DND-41 (cell line): ENCODE measurements at regions not wholly inside any gene's neighbourhood (a gene's known extent, or its start where the extent isn't known, plus 50 kb on each side); places are given as distances from the start of the nearest gene placed in this dataset.
"Not testable (repeated sequence)": the region's sequence is repeated elsewhere in the genome, so short reads cannot be mapped to it uniquely, and the experiment has no call there.

ENCODE experiments used
- ATAC-seq: fragments of 200-7000 bp; cut with Tn5 transposase; 3 replicates; pipeline ENCODE4 v1.9.1; 2021; ENCODE audit warnings: low read depth; ENCODE audit not compliant: insufficient read depth
- DNase-seq: peaks from one replicate; pipeline ENCODE4 v3.0.0-alpha.2; 2020
- H2AFZ ChIP-seq: 2 replicates; pipeline ENCODE4 v1.6.0; 2012; ENCODE audit warnings: low read depth, low read length
- H3K27ac ChIP-seq: 2 replicates; pipeline ENCODE4 v1.5.1; 2012; ENCODE audit warnings: low read length, inconsistent platforms
- H3K27me3 ChIP-seq: fragments of 200-600 bp; sonication (generic); 2 replicates; pipeline ENCODE4 v1.6.0; 2012; ENCODE audit warnings: low read length, mild to moderate bottlenecking, inconsistent platforms; ENCODE audit not compliant: insufficient read depth, poor library complexity
- H3K36me3 ChIP-seq: 2 replicates; pipeline ENCODE4 v1.5.1; 2012; ENCODE audit warnings: low read length, inconsistent platforms; ENCODE audit not compliant: insufficient read depth
- H3K4me1 ChIP-seq: 2 replicates; pipeline ENCODE4 v1.5.1; 2012; ENCODE audit warnings: mild to moderate bottlenecking, low read length; ENCODE audit not compliant: insufficient read depth
- H3K4me2 ChIP-seq: 2 replicates; pipeline ENCODE4 v1.6.0; 2012; ENCODE audit warnings: mild to moderate bottlenecking, moderate library complexity, low read length, inconsistent platforms; ENCODE audit not compliant: insufficient read depth
- H3K4me3 ChIP-seq, 2 experiments: fragments of 200-600 bp in 1 of 2; shearing (Covaris generic) in 1 of 2; 2 replicates each; pipeline ENCODE4 v1.5.1; 2012 to 2016; ENCODE audit warnings: inconsistent platforms in 2 of 2, low read length in 2 of 2, mild to moderate bottlenecking in 2 of 2, low read depth in 1 of 2, moderate library complexity in 1 of 2
- H3K79me2 ChIP-seq: 2 replicates; pipeline ENCODE4 v1.6.0; 2012; ENCODE audit warnings: low read length, inconsistent platforms; ENCODE audit not compliant: insufficient read depth
- H3K9ac ChIP-seq: 2 replicates; pipeline ENCODE4 v1.6.0; 2012; ENCODE audit warnings: low read depth, mild to moderate bottlenecking, inconsistent platforms, low read length, moderate library complexity
- H3K9me3 ChIP-seq: 2 replicates; pipeline ENCODE4 v1.5.1; 2012; ENCODE audit warnings: low read length, moderate library complexity, mild to moderate bottlenecking, inconsistent platforms; ENCODE audit not compliant: insufficient read depth, severe bottlenecking
- H4K20me1 ChIP-seq: 2 replicates; pipeline ENCODE4 v1.6.0; 2012; ENCODE audit warnings: low read length; ENCODE audit not compliant: insufficient read depth
- EZH2 ChIP-seq: IDR thresholded peaks from 3 replicates; pipeline ENCODE4 v1.6.1; 2012; ENCODE audit warnings: borderline replicate concordance, low read depth, mild to moderate bottlenecking, moderate library complexity, low read length, inconsistent platforms; ENCODE audit not compliant: severe bottlenecking
- TF ChIP-seq, protein P1 (sequence below): IDR thresholded peaks from 2 replicates; pipeline ENCODE4 v1.5.1; 2012; ENCODE audit warnings: borderline replicate concordance, low read length, moderate library complexity, mild to moderate bottlenecking; ENCODE audit not compliant: poor library complexity, severe bottlenecking; ENCODE audit errors: extremely low read depth

DNA sequence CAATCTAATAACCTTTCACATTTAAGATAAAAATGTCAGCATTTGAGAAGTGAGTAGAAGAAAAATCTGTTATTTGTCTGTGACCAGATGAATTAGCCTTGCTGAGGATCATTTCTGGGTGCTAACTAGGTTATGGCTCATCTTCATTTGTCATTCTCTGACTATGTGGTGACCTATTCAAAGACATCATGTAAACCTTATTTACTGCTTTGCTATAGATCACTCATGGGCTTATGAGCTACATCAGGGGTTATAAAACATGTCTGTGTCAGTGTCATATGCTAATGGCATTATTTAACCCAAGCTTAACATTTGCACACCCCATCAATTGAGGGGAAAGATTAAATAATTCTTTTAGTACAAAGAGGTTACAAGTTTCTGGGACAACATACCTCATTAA, 555.5 kb upstream of the CYLC2 start:
- Histone ChIP-seq H3K79me2 (no peaks in the 10 kb centered on the region), H3K9ac (no peak overlapping the region), H4K20me1 (no peaks in the 10 kb centered on the region), H2AFZ (no peak overlapping the region), H3K4me3 (no peak overlapping the region), H3K27ac (no peak overlapping the region), H3K4me1 (no peaks in the 10 kb centered on the region), H3K4me2 (no peak overlapping the region), H3K9me3 (no peaks in the 10 kb centered on the region), H3K36me3 (no peaks in the 10 kb centered on the region), H3K27me3 (no peaks in the 10 kb centered on the region)
- no peak for DNase-seq
- no peak for ATAC-seq
- TF ChIP-seq EZH2, result no peak
- TF ChIP-seq, protein P1, sequence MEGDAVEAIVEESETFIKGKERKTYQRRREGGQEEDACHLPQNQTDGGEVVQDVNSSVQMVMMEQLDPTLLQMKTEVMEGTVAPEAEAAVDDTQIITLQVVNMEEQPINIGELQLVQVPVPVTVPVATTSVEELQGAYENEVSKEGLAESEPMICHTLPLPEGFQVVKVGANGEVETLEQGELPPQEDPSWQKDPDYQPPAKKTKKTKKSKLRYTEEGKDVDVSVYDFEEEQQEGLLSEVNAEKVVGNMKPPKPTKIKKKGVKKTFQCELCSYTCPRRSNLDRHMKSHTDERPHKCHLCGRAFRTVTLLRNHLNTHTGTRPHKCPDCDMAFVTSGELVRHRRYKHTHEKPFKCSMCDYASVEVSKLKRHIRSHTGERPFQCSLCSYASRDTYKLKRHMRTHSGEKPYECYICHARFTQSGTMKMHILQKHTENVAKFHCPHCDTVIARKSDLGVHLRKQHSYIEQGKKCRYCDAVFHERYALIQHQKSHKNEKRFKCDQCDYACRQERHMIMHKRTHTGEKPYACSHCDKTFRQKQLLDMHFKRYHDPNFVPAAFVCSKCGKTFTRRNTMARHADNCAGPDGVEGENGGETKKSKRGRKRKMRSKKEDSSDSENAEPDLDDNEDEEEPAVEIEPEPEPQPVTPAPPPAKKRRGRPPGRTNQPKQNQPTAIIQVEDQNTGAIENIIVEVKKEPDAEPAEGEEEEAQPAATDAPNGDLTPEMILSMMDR, result no peak

DNA sequence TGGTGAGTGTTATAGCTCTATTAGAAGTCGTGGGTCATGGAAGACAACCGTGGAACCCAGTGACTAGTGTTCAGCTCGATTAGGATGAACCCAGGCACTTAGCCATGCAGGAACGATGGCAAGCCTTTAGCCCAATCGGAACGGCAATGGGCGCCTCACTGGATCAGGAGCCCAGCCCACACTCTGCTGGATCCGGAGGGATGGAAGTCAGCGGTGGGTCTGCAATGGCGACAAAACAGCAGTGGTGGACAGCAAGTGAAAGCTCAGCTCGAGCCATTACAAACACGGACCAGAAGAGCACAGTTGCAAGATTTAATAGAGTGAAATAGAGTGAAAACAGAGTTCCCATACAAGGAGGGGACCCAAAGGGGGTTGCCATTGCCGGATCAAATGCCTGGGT, 558.5 kb upstream of the CYLC2 start:
- H3K27me3 ChIP-seq, H3K36me3 ChIP-seq, H3K9me3 ChIP-seq, H3K27ac ChIP-seq, H2AFZ ChIP-seq, H3K9ac ChIP-seq, H3K79me2 ChIP-seq, H3K4me1 ChIP-seq, H4K20me1 ChIP-seq, H3K4me3 ChIP-seq, ATAC-seq, DNase-seq, H3K4me2 ChIP-seq: not testable (repeated sequence)

DNA sequence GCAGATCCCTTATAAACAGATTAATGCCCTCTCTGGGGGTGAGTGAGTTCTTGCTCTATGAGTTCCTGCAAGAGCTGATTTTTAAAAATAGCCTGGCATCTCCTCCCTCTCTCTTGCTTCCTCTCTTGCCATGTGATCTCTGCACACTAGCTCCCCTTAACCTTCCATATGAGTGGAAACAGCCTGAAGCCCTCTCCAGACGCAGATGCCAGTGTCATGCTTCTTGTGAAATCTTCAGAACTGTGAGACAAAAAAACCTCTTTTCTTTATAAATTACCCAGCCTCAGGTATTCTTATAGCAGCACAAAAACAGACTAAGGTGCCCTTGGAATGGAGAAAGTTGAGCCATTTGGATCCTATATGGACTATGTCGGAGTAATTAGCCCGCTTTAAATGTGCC, 559.7 kb upstream of the CYLC2 start:
- no peak for TF ChIP-seq EZH2
- TF ChIP-seq, protein P1, result no peak
- H3K9me3 ChIP-seq, result no peaks in the 10 kb centered on the region
- H3K4me1 ChIP-seq, result no peaks in the 10 kb centered on the region
- DNase-seq (no peak), ATAC-seq (no peak)
- H3K27ac ChIP-seq, result no peak overlapping the region
- no peak overlapping the region for H2AFZ ChIP-seq
- H3K36me3 ChIP-seq, result no peaks in the 10 kb centered on the region
- H3K4me3 ChIP-seq, result no peak overlapping the region
- H3K4me2 ChIP-seq, result no peak overlapping the region
- H3K27me3 ChIP-seq, result no peaks in the 10 kb centered on the region
- no peaks in the 10 kb centered on the region for H4K20me1 ChIP-seq
- H3K79me2 ChIP-seq, result no peaks in the 10 kb centered on the region
- H3K9ac ChIP-seq, result no peak overlapping the region

DNA sequence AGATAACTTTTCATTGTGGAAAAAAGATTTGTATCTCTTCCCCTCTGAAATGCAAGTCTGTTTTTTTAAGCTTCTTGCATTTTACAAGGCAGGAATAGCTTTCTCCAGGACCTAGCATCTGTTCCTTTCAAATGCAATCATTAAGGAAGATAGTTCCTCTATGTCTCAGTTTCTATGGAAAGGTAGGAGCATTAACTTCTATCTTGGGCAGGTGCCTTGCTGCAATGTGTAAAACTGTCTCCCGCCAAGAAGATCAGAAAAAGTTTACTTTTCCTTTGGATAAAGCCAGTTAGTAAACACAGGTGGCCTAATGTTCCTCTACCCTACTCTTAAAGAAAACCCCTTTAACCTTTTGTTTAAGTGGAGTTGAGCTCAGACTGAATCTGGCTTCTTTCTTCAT, 560.6 kb upstream of the CYLC2 start:
- TF ChIP-seq, protein P1, result no peak
- no peak for TF ChIP-seq EZH2
- H3K9ac ChIP-seq, result no peak overlapping the region
- no peaks in the 10 kb centered on the region for H3K79me2 ChIP-seq
- DNase-seq (no peak), ATAC-seq (no peak)
- no peak overlapping the region for H3K4me2 ChIP-seq
- no peaks in the 10 kb centered on the region for H3K9me3 ChIP-seq
- H3K4me3 ChIP-seq, result no peak overlapping the region
- no peaks in the 10 kb centered on the region for H3K36me3 ChIP-seq
- no peak overlapping the region for H2AFZ ChIP-seq
- H3K27ac ChIP-seq, result no peak overlapping the region
- H3K4me1 ChIP-seq, result no peaks in the 10 kb centered on the region
- H4K20me1 ChIP-seq, result no peaks in the 10 kb centered on the region
- H3K27me3 ChIP-seq, result no peaks in the 10 kb centered on the region
